Thymus (tissue), 11 donors: ENCODE measurements at regions not wholly inside any gene's neighbourhood (a gene's known extent, or its start where the extent isn't known, plus 50 kb on each side); places are given as distances from the start of the nearest gene placed in this dataset.

Source experiments
- DNase-seq, 9 donors: peaks; one replicate each; pipeline ENCODE4 v3.0.0-alpha.2; 2013; ENCODE audit warnings: low spot score in 9 of 9, low read depth in 6 of 9, missing footprints in 1 of 9
- H3K27ac ChIP-seq, 2 donors: one replicate each; pipeline ENCODE4 v1.5.1; 2013; ENCODE audit warnings: control low read depth in 1 of 2, low read depth in 1 of 2, low read length in 1 of 2, mild to moderate bottlenecking in 1 of 2, moderate library complexity in 1 of 2
- H3K27me3 ChIP-seq, 2 donors: one replicate each; pipeline ENCODE4 v1.5.1; 2013; ENCODE audit warnings: low read length in 1 of 2; ENCODE audit not compliant: control insufficient read depth in 2 of 2, insufficient read depth in 1 of 2
- H3K36me3 ChIP-seq, 2 donors: one replicate each; pipeline ENCODE4 v1.5.1; 2013; ENCODE audit warnings: low read length in 1 of 2, mild to moderate bottlenecking in 1 of 2, moderate library complexity in 1 of 2; ENCODE audit not compliant: control insufficient read depth in 2 of 2, insufficient read depth in 2 of 2
- H3K4me1 ChIP-seq, 2 donors: one replicate each; pipeline ENCODE4 v1.5.1; 2013; ENCODE audit warnings: low read length in 2 of 2; ENCODE audit not compliant: control insufficient read depth in 2 of 2, insufficient read depth in 2 of 2
- H3K4me3 ChIP-seq, 2 donors: one replicate each; pipeline ENCODE4 v1.5.1; 2013; ENCODE audit warnings: low read length in 2 of 2, control low read depth in 1 of 2, mild to moderate bottlenecking in 1 of 2
- H3K9me3 ChIP-seq, 2 donors: one replicate each; pipeline ENCODE4 v1.5.1; 2013; ENCODE audit warnings: low read length in 1 of 2, mild to moderate bottlenecking in 1 of 2; ENCODE audit not compliant: control insufficient read depth in 2 of 2, insufficient read depth in 1 of 2
- WGBS: extraction: QIAGEN DNeasy Blood & Tissue Kit; methylation state at CpG from one replicate; pipeline ENCODE4 v1.1.7; 2013; 5-methylcytosine and 5-hydroxymethylcytosine counted together
- donor health status: healthy.

GRCh38 chr21:22056904-22057303 is 1058.7 kb downstream of the NCAM2 start:
- H3K36me3 ChIP-seq = no peaks in the 10 kb centered on the region
- no peak overlapping the region for H3K27ac ChIP-seq
- no peaks in the 10 kb centered on the region for H3K27me3 ChIP-seq
- no peaks in the 10 kb centered on the region for H3K4me1 ChIP-seq
- no peak for DNase-seq
- 91% methylated on average over 5 of the region's 5 CpGs for WGBS
- no peaks in the 10 kb centered on the region for H3K9me3 ChIP-seq
- H3K4me3 ChIP-seq = no peak overlapping the region

GRCh38 chr21:22062472-22063139 is 1064.4 kb downstream of the NCAM2 start:
- Histone ChIP-seq H3K36me3 (no peaks in the 10 kb centered on the region), H3K4me1 (no peaks in the 10 kb centered on the region), H3K4me3 (no peak overlapping the region), H3K27me3 (no peaks in the 10 kb centered on the region), H3K9me3 (no peaks in the 10 kb centered on the region), H3K27ac (no peak overlapping the region)
- no peak for DNase-seq

GRCh38 chr21:22063140-22063539 is 1064.9 kb downstream of the NCAM2 start:
- Histone ChIP-seq H3K4me3 (no peak overlapping the region), H3K9me3 (no peaks in the 10 kb centered on the region), H3K27me3 (no peaks in the 10 kb centered on the region), H3K36me3 (no peaks in the 10 kb centered on the region), H3K27ac (no peak overlapping the region), H3K4me1 (no peaks in the 10 kb centered on the region)
- 89% methylated on average over 2 of the region's 2 CpGs for WGBS
- no peak for DNase-seq

- DNase-seq = no peak
- WGBS = 90% methylated on average over 4 of the region's 4 CpGs
- no peaks in the 10 kb centered on the region for H3K27me3 ChIP-seq
- no peak overlapping the region for H3K27ac ChIP-seq
- no peak overlapping the region for H3K4me3 ChIP-seq
- H3K36me3 ChIP-seq = no peaks in the 10 kb centered on the region
- H3K4me1 ChIP-seq = no peaks in the 10 kb centered on the region
- H3K9me3 ChIP-seq = peaks cover 0 to 2% of the 10 kb centered on the region in 2 donors
Measured at GRCh38 chr21:22076471-22076870, 1078.3 kb downstream of the NCAM2 start.

- WGBS = 77% methylated on average over 3 of the region's 3 CpGs
- DNase-seq = no peak
- Histone ChIP-seq H3K4me3 (no peak overlapping the region), H3K27ac (no peak overlapping the region), H3K36me3 (no peaks in the 10 kb centered on the region), H3K4me1 (no peaks in the 10 kb centered on the region), H3K27me3 (no peaks in the 10 kb centered on the region), H3K9me3 (peaks cover 0 to 3% of the 10 kb centered on the region in 2 donors)
Measured at GRCh38 chr21:22083899-22084298, 1085.7 kb downstream of the NCAM2 start.

GRCh38 chr21:22096314-22096713 is 1098.1 kb downstream of the NCAM2 start:
- H3K27ac ChIP-seq = no peak overlapping the region
- no peaks in the 10 kb centered on the region for H3K36me3 ChIP-seq
- peaks cover 6 to 9% of the 10 kb centered on the region in 2 donors for H3K4me1 ChIP-seq
- DNase-seq = no peak
- peaks cover 0 to 7% of the 10 kb centered on the region in 2 donors for H3K9me3 ChIP-seq
- no peaks in the 10 kb centered on the region for H3K27me3 ChIP-seq
- 89% methylated on average over 1 of the region's 1 CpG for WGBS
- no peak overlapping the region for H3K4me3 ChIP-seq

- Histone ChIP-seq H3K27me3 (no peaks in the 10 kb centered on the region), H3K27ac (no peak overlapping the region), H3K36me3 (no peaks in the 10 kb centered on the region), H3K4me3 (no peak overlapping the region), H3K4me1 (peaks cover 0 to 2% of the 10 kb centered on the region in 2 donors), H3K9me3 (no peaks in the 10 kb centered on the region)
- 21% methylated on average over 2 of the region's 2 CpGs for WGBS
- DNase-seq = peak in 2 of 9 donors; percentile 14 to 56
Measured at GRCh38 chr21:22106720-22107410, 1108.7 kb downstream of the NCAM2 start.

- WGBS = 97% methylated on average over 2 of the region's 2 CpGs
- Histone ChIP-seq H3K4me1 (no peaks in the 10 kb centered on the region), H3K4me3 (no peak overlapping the region), H3K27ac (no peak overlapping the region), H3K27me3 (no peaks in the 10 kb centered on the region), H3K36me3 (no peaks in the 10 kb centered on the region), H3K9me3 (peaks cover 0 to 4% of the 10 kb centered on the region in 2 donors)
- DNase-seq = no peak
Measured at GRCh38 chr21:22115746-22116145, 1117.5 kb downstream of the NCAM2 start.

GRCh38 chr21:22120616-22121266 is 1122.5 kb downstream of the NCAM2 start:
- 84% methylated on average over 14 of the region's 14 CpGs for WGBS
- H3K4me3 ChIP-seq = no peak overlapping the region

More at GRCh38 chr21:22120616-22121266, 1122.5 kb downstream of the NCAM2 start:
- Histone ChIP-seq H3K9me3 (peaks cover 0 to 10% of the 10 kb centered on the region in 2 donors), H3K27me3 (no peaks in the 10 kb centered on the region), H3K36me3 (no peaks in the 10 kb centered on the region), H3K4me1 (no peaks in the 10 kb centered on the region), H3K27ac (no peak overlapping the region)
- peak in 1 of 9 donors; percentile 4 for DNase-seq
